ENCODE measurements at regions not wholly inside any gene's neighbourhood (a gene's known extent, or its start where the extent isn't known, plus 50 kb on each side); places are given as distances from the start of the nearest gene placed in this dataset.

DNA sequence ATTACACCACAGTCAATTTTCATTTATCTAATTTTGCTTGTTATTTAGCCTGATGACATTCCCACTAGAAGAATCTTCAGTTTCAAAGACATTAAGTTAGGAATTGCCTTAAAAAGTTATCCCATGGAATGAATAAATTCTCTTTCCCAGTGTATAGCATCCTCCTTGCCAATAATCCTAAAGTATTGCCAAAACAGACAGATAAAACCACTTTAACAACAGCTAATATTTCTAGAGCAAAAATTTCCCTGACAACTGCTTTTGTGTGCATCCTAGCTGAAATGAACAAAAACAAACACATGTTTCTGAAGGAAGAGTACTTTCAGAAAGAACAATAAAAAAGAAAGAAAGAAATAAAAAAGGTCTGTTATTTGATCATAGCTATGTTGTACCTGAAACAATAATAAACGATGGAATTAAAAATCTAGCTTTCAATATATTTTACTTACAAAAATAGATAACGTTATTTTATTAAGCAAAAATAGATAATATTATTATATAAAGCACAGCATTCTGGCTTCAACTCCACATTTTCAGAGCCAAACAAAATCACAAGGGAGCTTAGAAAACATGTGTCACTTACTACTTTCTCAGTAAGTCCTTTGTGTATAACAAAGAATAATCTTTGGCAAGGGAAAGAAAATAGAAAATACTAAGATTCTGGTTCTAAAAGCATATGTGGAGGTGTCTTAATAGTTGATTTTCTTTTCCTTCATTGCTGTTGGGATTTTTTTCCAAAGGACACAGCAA, 939.0 kb upstream of the CRIM1 start:
- Histone ChIP-seq H3K4me3 (no peak overlapping the region), H3K27ac (no peak overlapping the region)

DNA sequence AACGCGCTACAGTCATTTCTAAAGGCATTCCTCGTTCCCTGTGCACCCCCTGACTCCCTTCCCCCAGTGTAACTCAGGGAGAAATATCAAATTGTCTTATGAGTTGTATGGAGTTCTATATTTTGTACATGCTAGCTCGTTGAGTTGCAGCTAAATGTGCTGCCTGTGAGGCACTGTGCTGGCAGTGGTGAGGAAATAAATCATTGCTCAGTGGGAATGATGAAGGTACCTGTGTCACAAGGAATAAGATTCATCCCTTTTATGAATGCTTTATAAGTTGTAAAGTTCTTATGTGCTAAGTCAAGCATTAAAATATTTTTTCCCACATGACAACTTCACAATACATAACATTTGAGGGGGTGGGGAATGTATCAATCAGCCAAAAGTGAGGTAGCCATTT, 939.6 kb upstream of the CRIM1 start:
- Histone ChIP-seq H3K27ac (no peak overlapping the region), H3K4me3 (no peak overlapping the region)

DNA sequence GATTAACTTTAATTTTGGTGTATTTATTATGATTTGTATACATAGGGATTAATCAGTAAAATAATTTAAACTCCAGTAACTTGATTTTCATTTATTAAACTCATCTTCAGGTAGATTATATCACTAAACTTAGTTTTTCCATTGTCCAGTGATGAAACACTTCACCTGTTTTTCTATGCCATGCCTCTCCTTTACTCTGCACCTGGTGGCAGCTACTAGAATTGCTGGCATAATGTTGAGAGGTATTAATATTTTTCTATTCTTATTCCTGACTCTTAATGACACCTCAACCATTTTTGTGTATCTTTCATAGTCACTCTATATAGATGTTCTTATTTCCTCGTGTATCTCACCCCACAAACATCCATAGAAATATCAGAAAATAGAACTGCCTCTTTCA, 940.3 kb upstream of the CRIM1 start:
- no peak overlapping the region for H3K27ac ChIP-seq
- no peak overlapping the region for H3K4me3 ChIP-seq

DNA sequence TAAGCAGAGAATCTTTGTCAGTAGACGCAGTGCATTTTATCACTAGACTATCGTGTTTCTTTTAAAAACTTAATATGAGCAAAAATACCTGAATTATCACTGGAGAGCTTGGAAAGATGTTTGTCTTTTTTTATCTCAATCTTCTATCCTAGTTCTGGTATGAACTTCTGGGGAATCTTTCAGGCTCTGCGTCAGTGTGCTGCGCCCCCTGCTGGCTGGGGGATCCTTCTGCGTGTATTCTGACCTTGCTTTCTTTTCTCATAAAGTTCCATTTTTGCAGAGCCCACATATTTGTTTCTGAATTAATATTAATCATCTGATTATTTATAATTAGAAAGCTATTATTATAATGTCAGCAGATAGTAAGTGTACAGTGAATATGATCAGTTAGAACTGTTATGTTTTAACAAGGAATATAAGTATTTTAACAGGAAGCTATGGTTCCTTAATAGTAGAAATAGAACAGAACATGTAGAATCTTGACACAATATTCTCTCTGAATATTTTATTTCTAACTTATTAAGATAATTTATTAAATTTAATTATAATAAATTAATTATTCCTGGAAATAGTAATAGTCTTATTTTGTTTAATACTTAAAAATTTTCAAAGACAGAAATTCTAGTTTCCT, 945.0 kb upstream of the CRIM1 start:
- H3K27ac ChIP-seq: no peak overlapping the region
- no peak overlapping the region for H3K4me3 ChIP-seq

DNA sequence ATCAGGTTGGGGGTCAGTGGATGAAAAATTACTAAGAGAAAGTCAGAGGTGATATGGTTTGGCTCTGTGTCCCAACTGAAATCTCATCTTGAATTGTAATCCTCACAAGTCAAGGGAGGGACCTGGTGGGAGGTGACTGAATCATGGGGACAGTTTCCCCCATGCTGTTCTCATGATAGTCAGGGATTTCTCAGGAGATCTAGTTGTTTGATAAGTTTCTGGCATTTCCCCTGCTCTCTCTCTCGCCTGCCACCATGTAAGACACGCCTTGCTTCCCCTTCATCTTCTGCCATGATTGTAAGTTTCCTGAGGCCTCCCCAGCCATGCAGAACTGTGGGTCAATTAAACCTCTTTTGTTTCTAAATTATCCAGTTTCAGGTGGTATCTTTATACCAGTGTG, 945.8 kb upstream of the CRIM1 start:
- H3K4me3 ChIP-seq: no peak overlapping the region

DNA sequence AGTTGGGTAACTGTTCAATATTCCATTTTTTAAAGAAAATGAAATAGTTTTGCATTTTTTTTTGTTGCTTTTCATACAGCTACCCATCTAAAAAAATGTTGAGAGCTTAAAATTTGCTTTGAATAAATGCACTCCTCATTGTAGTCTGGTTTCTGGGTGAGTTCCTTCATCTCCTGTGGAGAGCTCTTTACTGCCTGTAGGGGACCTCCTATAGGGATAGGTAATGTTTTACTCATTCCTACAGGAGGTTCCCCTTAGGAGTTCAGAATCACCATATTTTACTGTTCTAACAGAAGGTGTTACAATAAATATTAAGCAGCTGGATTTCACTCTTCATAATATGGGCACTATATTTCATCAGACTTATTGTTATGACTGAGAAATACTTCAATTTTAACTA, 947.3 kb upstream of the CRIM1 start:
- Histone ChIP-seq H3K4me3 (no peak overlapping the region), H3K27ac (no peak overlapping the region)

More for the DNA sequence above, 945.8 kb upstream of the CRIM1 start:
- H3K27ac ChIP-seq: no peak overlapping the region

DNA sequence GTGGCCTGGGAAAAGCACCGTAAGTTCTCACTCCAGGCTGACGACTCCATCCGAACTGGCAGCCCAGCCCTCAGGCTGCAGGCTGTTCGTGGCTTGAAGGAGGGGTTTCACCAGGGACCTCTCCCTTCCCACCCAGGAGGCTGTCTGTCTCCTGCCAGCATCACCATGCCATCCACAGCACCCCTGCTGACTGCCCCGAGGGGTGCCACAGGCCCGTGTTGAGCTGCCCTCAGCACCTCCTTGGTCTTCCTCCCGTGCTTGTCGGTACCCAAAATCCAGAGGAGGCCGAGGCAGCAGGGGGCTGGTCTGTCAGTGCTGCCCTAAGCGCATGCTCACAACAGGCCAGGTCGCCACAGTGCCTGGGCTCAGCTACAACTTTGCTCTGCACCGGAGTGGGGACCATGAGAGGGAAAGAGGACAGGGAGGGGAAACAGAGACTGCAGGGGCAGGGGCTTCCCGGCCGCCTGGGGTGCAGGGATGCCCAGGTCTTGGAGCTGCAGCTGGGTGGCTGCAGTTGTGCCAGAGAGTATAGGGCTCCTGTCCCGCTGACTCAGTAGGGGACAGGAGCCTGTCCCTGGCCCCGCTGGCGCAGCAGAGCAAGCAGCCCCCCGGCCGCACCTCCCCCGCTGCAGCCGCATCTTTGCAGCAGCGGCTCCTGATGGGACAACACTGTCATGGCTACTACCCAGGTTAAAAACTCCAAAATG, 963.7 kb upstream of the CRIM1 start:
- Histone ChIP-seq H3K4me3 (no peak overlapping the region), H3K27ac (no peak overlapping the region)

DNA sequence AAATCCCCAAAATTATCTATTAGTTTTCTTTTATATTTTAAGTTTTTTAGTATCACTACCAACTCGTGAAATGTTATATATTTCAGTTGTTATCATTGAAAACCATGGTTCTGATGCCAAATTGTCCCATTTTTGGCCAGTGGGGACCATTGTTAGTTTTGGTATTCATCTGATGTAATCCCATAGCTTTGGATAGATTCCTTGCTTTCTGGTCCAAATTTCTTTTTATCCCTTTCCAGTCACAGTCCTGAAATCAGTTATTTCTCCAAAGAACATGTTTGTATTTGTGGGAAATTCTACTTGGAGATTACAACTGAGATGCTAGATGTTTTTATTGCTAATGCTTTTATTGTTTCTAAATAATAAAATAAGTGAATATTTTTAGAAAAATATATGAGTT, 976.8 kb upstream of the CRIM1 start:
- H3K27ac ChIP-seq: no peak overlapping the region
- H3K4me3 ChIP-seq: no peak overlapping the region

DNA sequence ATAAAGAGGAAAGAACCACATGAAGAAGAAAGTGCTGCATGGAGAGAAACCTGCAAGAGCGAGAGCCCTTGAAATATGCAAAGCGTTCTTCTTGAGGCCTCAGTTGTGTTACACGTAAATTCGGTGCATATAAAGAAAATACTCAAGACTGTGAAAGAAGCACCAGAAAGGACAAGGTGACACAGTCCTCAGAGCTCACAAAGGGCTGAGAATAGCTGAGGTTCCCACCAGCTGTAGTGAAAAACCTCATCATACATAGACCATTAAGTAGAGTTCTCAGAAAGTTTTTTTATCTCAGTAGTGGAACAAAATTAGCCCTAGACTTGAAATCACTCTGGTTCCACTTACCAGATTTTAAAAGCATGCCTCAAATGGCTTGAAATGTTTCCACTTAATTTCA, 980.7 kb upstream of the CRIM1 start:
- Histone ChIP-seq H3K4me3 (no peak overlapping the region), H3K27ac (no peak overlapping the region)

DNA sequence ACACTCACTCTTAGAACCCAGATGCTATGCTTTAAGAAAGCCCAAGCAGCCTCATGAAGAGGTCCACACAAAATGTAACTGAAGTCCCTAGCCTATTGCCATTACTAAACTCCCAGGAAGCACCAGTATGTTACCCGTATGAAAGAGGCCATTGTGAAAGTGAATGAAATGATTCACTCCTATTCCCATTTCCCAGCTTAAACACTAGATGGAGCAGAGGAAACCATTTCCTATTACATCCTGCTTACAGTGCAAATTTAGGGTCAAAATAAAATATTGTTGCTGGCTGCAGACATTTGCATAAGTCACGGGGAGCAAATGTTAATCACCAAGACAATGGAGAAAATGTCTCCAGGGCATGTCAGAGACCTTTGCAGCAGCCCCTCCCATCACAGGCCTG, 989.7 kb upstream of the CRIM1 start:
- H3K4me3 ChIP-seq: no peak overlapping the region
- H3K27ac ChIP-seq: no peak overlapping the region

DNA sequence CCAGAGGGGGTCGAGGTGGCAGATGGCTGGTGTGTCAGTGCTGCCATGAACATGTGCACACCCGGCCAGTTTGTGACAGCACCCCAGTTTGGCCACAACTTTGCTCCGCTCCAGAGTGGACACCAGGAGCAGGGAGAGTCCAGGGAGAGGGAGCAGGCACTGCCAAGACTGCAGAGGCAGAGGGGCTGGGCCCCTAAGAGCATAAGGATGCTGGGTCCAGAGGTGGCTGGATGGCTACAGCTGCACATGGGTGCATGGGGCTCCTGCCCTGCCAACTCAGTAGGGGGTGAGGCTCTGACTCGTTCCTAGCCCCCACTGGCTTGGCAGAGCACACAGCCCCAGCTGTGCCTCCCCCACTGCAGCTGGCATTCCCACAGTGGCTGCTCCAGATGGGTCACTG, 999.2 kb upstream of the CRIM1 start:
- H3K4me3 ChIP-seq: no peak overlapping the region
- no peak overlapping the region for H3K27ac ChIP-seq

DNA sequence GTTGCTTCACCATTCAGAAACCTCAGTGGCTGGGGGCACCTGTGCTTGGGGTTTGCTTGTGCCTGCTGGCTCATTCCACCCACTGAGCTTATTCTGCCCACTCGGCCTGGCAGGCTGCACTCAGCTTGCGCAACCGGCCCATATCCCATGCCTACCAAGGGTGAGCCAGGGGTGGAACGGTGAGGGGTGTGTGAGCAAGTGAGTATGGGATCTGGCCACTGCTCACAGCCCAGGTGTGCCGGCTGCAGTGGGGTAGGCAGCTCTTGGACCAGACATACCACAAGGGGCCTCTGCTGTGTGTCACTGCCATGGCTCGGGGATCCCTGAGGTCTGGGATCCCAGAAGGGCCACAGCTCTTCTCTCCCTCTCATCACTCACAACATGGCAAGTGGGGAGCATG, 1000.5 kb upstream of the CRIM1 start:
- Histone ChIP-seq H3K4me3 (no peak overlapping the region), H3K27ac (peak overlapping the region in 1 of 21 experiments; percentile 29)

DNA sequence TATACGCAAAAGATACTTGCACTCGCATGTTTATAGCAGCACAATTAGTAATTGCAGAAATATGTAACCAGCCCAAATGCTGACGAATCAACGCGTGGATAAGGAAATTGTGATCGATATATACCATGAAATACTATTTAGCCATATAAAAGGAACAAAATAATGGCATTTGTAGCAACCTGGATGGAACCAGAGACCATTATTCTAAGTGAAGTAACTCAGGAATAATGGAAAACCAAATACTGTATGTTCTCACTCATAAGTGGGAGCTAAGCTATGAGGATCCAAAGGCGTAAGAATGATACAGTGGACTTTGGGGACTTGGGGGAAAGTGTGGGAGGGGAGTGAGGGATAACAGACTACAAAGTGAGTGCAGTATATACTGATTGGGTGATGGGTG, 1008.0 kb upstream of the CRIM1 start:
- Histone ChIP-seq H3K4me3 (no peak overlapping the region), H3K27ac (no peak overlapping the region)

DNA sequence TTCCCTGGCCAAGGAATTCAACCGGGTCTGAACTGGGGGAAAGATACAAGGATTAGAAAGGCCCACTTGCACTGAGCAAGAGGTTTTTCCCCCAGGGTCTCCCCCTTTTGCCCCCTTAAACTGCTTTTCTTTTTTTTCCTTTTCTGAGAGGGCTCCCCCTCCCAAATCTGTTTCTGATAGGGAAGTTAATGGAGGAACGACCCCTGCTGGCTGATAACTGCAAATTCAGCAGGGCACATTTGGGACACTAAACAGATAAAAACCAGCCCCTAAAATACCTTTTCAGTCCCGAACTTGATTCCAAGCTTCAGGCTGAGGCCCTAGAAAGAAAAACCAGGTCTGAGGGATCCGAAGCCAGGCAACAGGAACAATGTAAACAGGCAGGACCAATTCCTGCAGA, 1012.4 kb upstream of the CRIM1 start:
- Histone ChIP-seq H3K4me3 (no peak overlapping the region), H3K27ac (no peak overlapping the region)

DNA sequence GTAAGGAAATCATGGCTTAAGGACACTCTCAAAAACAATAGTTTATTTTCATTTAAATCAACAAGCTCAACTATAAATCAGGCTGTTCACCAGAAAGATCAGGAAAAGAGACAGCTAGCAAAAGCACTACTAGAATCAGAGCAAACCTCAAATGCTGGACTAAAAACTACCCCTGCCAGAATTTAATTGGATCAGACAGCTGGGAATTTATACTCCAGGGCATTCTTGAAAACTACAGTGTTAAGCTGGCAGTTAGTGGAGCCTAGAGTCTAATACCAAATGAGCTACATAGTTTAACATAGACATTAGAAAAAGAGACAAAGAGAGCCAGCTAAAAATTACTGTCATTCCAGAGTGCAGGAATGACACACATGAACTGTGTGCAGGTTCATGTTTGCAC, 1016.4 kb upstream of the CRIM1 start:
- Histone ChIP-seq H3K27ac (no peak overlapping the region), H3K4me3 (no peak overlapping the region)

DNA sequence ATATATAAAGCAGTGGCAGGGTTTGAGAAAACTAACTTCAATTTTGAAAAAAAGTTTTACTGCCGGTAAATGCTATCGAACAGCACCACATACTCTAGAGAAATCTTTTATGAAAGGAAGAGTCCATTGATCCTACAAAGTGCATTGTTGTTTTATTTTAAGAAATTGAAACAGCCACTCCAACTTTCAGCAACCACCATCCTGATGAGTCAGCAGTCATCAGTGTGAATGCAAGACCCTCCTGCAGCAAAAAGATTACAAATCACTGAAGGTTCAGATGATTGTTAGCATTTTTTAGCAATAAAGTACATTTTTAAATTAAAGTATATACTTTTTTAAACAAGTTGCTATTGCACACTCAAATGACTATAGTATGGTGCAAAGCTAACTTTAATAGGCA, 1017.7 kb upstream of the CRIM1 start:
- Histone ChIP-seq H3K4me3 (no peak overlapping the region), H3K27ac (no peak overlapping the region)

DNA sequence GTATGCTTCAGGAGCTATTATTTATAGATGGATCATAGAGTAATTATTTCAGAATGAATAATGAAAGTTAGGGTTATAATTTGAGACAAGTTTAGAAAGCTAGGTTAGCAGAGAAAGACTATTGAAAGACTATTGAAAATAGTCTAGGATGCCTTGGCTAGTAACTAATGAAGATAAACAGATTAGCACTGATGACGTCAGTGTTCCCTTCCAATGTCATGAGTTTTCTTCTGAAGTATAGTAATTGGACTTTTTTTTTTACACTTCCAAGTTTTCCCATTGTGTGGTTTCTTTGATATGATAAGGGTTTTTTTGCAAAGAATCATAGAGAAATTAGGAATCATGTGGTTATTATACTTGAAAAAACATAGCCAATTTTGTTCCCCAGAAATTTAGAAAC, 1041.5 kb upstream of the CRIM1 start:
- Histone ChIP-seq H3K4me3 (no peak overlapping the region), H3K27ac (no peak overlapping the region)

DNA sequence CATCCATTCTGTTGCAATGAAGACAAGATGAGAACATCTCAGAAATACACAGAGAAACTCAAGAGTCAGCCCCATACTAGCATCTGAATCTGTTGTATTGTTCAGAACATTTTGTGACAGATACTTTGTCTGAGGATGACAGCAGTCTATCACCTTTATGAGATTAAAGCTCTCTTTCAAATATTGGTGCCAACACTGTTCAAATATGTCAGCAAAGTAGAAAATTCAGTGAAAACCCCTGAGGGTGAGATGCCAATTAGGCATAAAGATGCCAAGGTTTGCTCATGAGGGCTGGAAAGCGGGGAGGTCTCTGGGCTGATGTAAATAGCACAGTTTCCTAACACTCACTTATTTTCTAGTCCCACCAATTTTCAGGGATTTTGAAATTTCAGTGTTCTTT, 1054.2 kb upstream of the CRIM1 start:
- no peak overlapping the region for H3K4me3 ChIP-seq

DNA sequence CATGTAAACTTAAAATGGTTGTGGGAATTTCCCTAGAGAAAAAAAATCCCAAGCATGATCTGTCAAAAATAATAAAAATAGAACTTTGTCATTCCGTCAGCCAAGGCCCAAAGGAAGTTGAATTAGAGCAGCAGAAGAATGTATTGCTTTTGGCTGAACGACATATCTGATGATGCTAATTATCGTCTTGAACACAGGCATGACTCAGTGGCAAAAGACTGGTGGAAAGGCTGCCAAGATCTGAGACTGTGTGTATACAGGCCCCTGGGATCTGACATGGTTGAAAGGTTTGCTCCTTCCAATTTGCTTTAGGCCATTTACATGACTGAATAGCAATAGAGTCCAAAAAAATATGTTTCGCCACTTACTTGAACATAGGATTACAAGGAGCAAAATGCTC, 1057.1 kb upstream of the CRIM1 start:
- Histone ChIP-seq H3K4me3 (no peak overlapping the region), H3K27ac (no peak overlapping the region)

More for the DNA sequence above, 1054.2 kb upstream of the CRIM1 start:
- H3K27ac ChIP-seq: no peak overlapping the region

DNA sequence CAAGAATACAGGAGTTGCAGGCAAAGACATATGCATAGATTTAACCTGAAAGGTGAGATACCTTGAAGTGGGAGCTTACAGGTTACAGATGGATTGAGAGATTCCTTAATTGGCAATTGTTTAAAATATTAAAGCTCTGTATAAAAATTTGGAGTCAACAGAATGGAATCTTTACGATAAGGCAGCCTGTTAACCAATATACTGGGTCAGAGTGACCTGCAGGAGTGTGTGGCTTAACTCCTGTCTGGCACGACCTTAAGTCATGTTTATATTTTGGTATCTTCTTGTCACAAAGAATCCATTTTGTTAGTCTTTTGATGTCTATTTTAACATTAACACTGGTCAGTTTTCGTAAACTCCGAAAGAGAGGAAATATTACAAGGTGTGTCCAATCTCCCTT, 1058.2 kb upstream of the CRIM1 start:
- no peak overlapping the region for H3K4me3 ChIP-seq

DNA sequence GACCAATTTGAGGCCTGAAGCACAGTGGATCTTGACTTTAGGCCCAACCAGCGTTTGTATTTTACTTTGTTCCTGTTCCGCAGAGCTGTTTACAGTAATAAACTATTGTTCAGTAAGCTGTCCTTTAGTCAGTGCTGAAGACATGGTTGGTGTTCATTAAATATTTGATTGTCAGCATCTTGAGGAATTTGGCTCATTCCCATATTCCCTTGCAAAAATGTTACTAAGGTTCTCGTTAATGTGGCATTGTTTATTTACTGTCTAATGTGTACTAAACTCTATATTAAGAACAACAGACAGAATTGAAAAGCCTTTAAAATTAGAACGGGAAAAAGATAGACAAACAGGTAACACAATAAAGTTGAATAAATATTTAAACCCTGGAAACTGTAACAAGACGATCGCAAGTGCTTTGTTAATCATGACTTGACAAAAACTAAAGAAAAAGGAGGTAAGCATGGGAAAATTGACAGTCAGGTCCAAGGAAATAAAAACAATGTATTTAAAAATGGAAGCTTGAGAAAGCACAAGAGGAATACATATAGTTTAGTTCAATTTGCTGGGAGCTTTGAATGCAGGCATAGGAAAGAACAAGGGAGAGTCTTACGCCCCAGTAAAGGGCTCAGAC, 1060.8 kb upstream of the CRIM1 start:
- H3K4me3 ChIP-seq: no peak overlapping the region
- no peak overlapping the region for H3K27ac ChIP-seq

More for the DNA sequence above, 1058.2 kb upstream of the CRIM1 start:
- H3K27ac ChIP-seq: no peak overlapping the region

Measured in skin epidermis (tissue), 12 donors.